ENCODE measurements at regions not wholly inside any gene's neighbourhood (a gene's known extent, or its start where the extent isn't known, plus 50 kb on each side); places are given as distances from the start of the nearest gene placed in this dataset.

DNA sequence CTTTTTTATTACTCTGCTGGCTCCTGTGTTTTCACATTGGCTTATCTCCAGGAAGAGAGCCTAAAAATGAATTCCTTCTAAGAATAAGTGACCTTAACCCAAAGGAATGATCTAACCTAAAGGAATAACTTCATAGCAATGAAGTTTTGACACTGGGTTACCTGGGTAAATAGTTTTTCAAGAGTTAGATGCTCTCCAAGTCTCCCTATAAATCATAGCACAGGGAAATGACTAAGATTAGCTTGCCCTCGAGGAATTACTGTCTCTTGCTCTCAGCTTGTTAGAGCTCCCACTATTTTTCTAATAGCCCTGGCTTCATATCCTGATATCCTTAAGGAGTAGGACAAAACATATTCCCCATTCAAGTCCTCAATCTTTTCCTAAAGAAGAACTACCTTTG is 66.3 kb downstream of the SPRY2 start:
- TF ChIP-seq CTCF (optimal IDR thresholded peaks at IDR 0.05 in 1 of 3, IDR thresholded peaks at IDR 0.05 in 1 of 3, conservative IDR thresholded peaks at IDR 0.05 in 1 of 3; ENCODE audit: extremely low read depth in 1 of 3, insufficient read depth in 2 of 3, low read length in 3 of 3) (no peak), EZH2 (IDR thresholded peaks at IDR 0.05; ENCODE audit: low read length) (no peak)

All from keratinocyte (primary cell).